PC-9 (cell line): ENCODE measurements at regions not wholly inside any gene's neighbourhood (a gene's known extent, or its start where the extent isn't known, plus 50 kb on each side); places are given as distances from the start of the nearest gene placed in this dataset.

Source experiments
- BruUV-seq: library from RNA; stranded (reverse); fragments of 400-500 nt; replicated peaks from 2 replicates; lab custom pipeline; 2021; lab: Mats Ljungman, UMichigan
- CTCF ChIA-PET: fragments of 300-600 bp; sonication (Branson Sonifier 250); formaldehyde crosslinking; loops from one replicate; lab custom pipeline; 2022; ENCODE audit warnings: antibody characterized with exemption; lab: Charles Lee
- POLR2A ChIA-PET: fragments of 300-600 bp; sonication (Branson Sonifier 250); formaldehyde crosslinking; loops from one replicate; lab custom pipeline; 2022; ENCODE audit warnings: antibody characterized with exemption; ENCODE audit not compliant: unreplicated experiment; lab: Charles Lee
- DNase-seq, 2 experiments: peaks; one replicate each; pipeline versions ENCODE4 v3.0.0 to v3.0.0-alpha.2; 2015 to 2022; ENCODE audit warnings: mixed read lengths in 1 of 2
- H2AFZ ChIP-seq: fragments of 200-600 bp; sonication (generic); 2 replicates; pipeline ENCODE4 v1.8.1; 2017; ENCODE audit warnings: antibody characterized with exemption
- H3F3A ChIP-seq: fragments of 200-600 bp; sonication (generic); 2 replicates; pipeline ENCODE4 v1.8.1; 2017; ENCODE audit warnings: antibody characterized with exemption, mild to moderate bottlenecking, low read depth; ENCODE audit not compliant: insufficient read depth
- H3K27ac ChIP-seq: fragments of 200-600 bp; sonication (generic); 2 replicates; pipeline ENCODE4 v1.6.1; 2016; ENCODE audit warnings: mixed run types
- H3K27me3 ChIP-seq: fragments of 200-600 bp; sonication (generic); 2 replicates; pipeline ENCODE4 v1.6.1; 2016; ENCODE audit warnings: low read depth, mixed run types; ENCODE audit not compliant: insufficient read depth
- H3K36me3 ChIP-seq: fragments of 200-600 bp; sonication (generic); 2 replicates; pipeline ENCODE4 v1.6.1; 2016; ENCODE audit warnings: low read depth, mixed run types
- H3K4me1 ChIP-seq: fragments of 200-600 bp; sonication (generic); replicated peaks from 2 replicates; pipeline ENCODE4 v1.6.1; 2016; ENCODE audit warnings: mixed run types; ENCODE audit not compliant: insufficient read depth
- H3K4me2 ChIP-seq: fragments of 200-600 bp; sonication (generic); 2 replicates; pipeline ENCODE4 v1.6.1; 2017; ENCODE audit warnings: mixed run types
- H3K4me3 ChIP-seq: fragments of 200-600 bp; sonication (generic); 2 replicates; pipeline ENCODE4 v1.6.1; 2016; ENCODE audit warnings: mixed run types
- H3K79me2 ChIP-seq: fragments of 200-600 bp; sonication (generic); 2 replicates; pipeline ENCODE4 v1.6.1; 2017; ENCODE audit warnings: low read depth, mixed run types
- H3K9me2 ChIP-seq: fragments of 200-600 bp; sonication (generic); 2 replicates; pipeline ENCODE4 v1.8.1; 2017; ENCODE audit warnings: mild to moderate bottlenecking; ENCODE audit not compliant: insufficient read depth
- H3K9me3 ChIP-seq: fragments of 200-600 bp; sonication (generic); 2 replicates; pipeline ENCODE4 v1.8.1; 2016; ENCODE audit warnings: low read depth; ENCODE audit not compliant: insufficient read depth
- H4K20me1 ChIP-seq: fragments of 200-600 bp; sonication (generic); 2 replicates; pipeline ENCODE4 v1.8.1; 2017; ENCODE audit not compliant: insufficient read depth
- CTCF ChIP-seq: fragments of 200-600 bp; sonication (generic); conservative IDR thresholded peaks from 2 replicates; pipeline ENCODE4 v1.6.1; 2017; ENCODE audit warnings: mixed run types, antibody characterized with exemption, mild to moderate bottlenecking, moderate library complexity
- EZH2 ChIP-seq: fragments of 200-600 bp; sonication (generic); IDR thresholded peaks from 2 replicates; pipeline ENCODE4 v1.8.0; 2017; ENCODE audit warnings: antibody characterized with exemption, low read depth
- intact Hi-C: fragments of 100-400 bp; cut with micrococcal nuclease; formaldehyde crosslinking; loops from one replicate; pipeline ENCODE4 v1.10.0; 2022; ENCODE audit not compliant: unreplicated experiment

DNA sequence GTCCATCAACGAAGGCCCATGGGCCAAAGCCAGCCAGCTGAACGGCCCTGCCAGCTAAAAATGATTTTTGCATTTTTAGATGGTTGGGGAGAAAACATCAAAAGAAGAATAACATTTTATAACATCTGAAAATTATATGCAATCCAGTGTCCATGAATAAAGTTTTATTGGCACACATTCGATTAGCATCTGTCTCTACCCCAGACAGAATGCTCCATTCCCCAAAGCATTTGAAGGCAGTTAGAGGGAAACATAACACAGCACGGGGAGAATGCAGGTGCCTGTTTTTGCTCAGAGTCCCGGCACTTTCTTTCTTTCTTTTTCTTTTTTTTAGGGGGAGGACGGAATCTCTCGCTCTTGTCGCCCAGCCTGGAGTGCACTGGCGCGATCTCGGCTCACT, 110.7 kb downstream of the ZNF664 start:
- DNase-seq: no peak
- ChIA-PET POLR2A (no interaction called here), CTCF (no interaction called here)
- Histone ChIP-seq H3K36me3 (no peaks in the 10 kb centered on the region), H3K27ac (no peak overlapping the region), H3K27me3 (peaks cover 10% of the 10 kb centered on the region; the same call in 1 of the 2 replicates), H3K4me2 (no peak overlapping the region), H3F3A (no peaks in the 10 kb centered on the region), H3K4me1 (no peaks in the 10 kb centered on the region), H2AFZ (no peak overlapping the region), H3K9me3 (no peaks in the 10 kb centered on the region), H4K20me1 (no peaks in the 10 kb centered on the region), H3K9me2 (no peaks in the 10 kb centered on the region; the same call in 1 of the 2 replicates), H3K4me3 (no peak overlapping the region), H3K79me2 (no peaks in the 10 kb centered on the region)
- no TSS peak for BruUV-seq
- intact Hi-C loops: no loop called here
- no peak for TF ChIP-seq EZH2
- TF ChIP-seq CTCF: no peak

DNA sequence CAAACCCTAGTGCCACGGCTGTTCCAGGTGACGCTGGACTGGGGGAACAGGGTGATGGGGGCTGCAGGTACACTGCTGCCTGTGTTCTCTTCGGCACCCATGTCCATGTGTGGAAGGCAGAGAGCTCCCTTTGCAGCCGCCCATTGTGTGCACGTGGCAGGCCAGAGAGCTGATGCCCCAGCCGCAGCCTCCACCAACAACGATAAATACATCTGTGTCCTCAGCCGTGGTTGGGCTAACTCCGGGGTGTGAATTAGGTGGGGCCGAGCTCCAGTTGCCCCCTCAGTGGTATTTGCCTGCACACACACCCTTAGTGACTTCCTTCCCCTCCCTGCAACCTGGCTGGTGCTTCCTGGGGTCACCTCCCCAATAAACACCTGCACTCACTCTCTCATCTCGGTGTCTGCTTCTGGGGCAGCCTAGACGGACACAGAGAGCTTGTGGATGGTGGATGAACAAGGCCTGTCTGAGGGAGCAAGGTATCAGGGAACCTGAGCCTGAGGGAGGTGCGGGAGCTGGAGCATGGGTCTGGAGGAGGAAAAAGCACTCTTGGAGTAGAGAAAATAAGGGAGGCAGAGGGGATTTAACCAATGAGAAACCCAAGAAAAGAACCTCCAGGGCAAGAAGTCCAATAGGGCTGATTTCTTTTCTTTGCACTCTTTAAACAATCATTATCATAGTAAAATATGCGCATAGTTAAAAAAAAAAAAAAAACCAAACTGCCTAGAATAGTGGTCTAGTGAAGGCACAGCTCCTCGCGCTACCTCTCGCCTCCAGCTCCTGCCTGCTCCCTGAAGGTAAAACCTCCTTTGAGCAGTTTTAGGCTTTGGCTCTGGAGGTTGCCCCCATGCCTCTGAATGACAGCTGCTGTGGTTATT, 112.6 kb downstream of the ZNF664 start:
- Histone ChIP-seq H3K36me3 (no peaks in the 10 kb centered on the region), H3K4me2 (no peak overlapping the region), H3K4me1 (no peaks in the 10 kb centered on the region), H2AFZ (no peak overlapping the region), H3K79me2 (no peaks in the 10 kb centered on the region), H3K4me3 (no peak overlapping the region), H3K27ac (no peak overlapping the region), H3K27me3 (peaks cover 7% of the 10 kb centered on the region; the same call in 1 of the 2 replicates), H3K9me2 (no peaks in the 10 kb centered on the region; the same call in 1 of the 2 replicates), H3F3A (no peaks in the 10 kb centered on the region), H3K9me3 (no peaks in the 10 kb centered on the region), H4K20me1 (no peaks in the 10 kb centered on the region)
- no peak for DNase-seq
- ChIA-PET POLR2A (no interaction called here), CTCF (no interaction called here)
- intact Hi-C loops: no loop called here
- BruUV-seq: no TSS peak
- TF ChIP-seq EZH2 (no peak), CTCF (no peak)

DNA sequence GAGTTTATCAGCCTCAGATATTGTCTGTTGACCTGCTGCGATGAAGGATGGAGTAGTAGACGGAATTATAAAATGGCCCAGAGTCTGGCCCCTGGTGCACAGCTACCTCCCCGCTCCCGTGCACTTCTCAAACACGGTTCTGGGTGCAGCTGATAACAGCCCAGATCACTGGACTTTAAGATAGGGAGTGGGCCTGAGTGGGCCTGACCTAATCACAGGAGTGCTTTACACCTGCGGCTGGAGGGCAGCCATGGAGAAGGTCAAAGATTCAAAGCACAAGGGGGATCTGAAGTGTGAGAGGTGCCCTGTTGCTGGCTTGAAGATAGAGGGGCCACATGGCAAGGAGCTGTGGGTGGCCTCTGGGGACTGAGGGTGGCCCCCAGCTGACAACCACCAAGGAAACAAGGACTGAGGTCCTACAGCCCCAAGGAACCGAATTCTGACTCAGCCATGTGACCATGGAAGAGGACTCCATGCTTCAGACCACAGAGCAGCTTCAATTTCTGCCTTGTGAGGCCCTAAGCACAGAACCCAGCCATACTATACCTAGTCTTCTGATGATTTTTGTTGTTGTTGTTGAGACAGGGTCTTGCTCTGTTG, 113.4 kb downstream of the ZNF664 start:
- TF ChIP-seq CTCF (no peak), EZH2 (no peak)
- no peaks in the 10 kb centered on the region for H3K4me1 ChIP-seq
- ChIA-PET CTCF (no interaction called here), POLR2A (no interaction called here)
- H3K27ac ChIP-seq: no peak overlapping the region
- BruUV-seq: no TSS peak
- no peak overlapping the region for H3K4me3 ChIP-seq
- no peak for DNase-seq
- H3F3A ChIP-seq: no peaks in the 10 kb centered on the region
- intact Hi-C loops: no loop called here
- no peaks in the 10 kb centered on the region for H4K20me1 ChIP-seq
- H3K27me3 ChIP-seq: no peaks in the 10 kb centered on the region
- no peak overlapping the region for H3K4me2 ChIP-seq
- no peaks in the 10 kb centered on the region; the same call in 1 of the 2 replicates for H3K9me2 ChIP-seq
- no peak overlapping the region for H2AFZ ChIP-seq
- H3K79me2 ChIP-seq: no peaks in the 10 kb centered on the region
- no peaks in the 10 kb centered on the region for H3K9me3 ChIP-seq
- H3K36me3 ChIP-seq: no peaks in the 10 kb centered on the region
